GF-D8 (cell line): ENCODE measurements at regions not wholly inside any gene's neighbourhood (a gene's known extent, or its start where the extent isn't known, plus 50 kb on each side); places are given as distances from the start of the nearest gene placed in this dataset.
"Not testable (repeated sequence)": the region's sequence is repeated elsewhere in the genome, so short reads cannot be mapped to it uniquely, and the experiment has no call there.

Experiments used
- DNase-seq: peaks from one replicate; lab custom pipeline; 2025; lab: John Stamatoyannopoulos, UW

DNA sequence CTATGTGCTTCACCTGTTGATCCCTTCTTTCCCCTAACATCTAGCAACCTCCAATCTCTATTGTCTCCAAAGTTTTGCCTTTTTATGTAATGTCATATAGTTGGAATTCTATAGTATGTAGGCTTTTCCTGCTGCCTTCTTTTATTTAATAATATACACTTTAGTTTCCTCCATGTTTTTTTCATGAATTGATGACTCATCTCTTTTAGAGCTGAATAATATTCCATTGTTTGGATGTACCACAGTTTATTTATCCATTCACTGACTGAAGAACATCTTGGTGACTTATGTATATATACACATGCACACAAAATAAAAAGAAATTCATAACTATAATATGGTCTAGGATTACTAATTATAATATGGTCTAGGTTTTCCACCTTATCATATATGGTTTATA is 1314.2 kb downstream of the OTOL1 start:
- DNase-seq = no peak

DNA sequence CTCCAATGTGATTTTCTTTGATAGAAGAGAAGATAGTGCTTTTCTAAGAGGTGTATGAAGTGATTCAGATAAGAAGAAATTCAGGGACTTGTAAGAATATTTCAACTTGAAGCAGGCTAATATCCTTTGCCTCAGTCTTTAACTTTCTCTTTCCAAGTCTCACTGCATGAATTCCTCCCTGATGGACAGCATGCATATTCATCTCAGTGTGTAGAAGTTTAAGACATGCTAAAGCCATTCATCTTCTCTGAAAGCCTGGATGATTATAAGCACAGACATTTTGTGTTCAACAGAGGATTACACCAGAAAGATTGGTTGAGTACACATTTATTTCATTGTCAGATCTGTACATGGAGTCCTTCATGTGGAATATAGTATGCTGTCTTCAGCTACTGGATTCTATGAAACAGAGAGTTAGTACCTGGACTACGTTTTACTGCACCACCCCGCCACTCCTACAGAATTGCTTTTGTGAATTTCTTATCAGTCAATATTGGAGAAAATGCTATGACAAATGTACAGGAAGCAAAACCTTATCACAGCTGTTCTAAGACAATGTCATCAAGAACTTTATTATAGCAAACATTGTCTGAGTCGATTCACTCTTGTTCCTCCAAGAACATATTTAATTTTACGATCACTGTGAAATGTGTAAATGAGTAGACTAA is 1346.1 kb downstream of the OTOL1 start:
- no peak for DNase-seq

DNA sequence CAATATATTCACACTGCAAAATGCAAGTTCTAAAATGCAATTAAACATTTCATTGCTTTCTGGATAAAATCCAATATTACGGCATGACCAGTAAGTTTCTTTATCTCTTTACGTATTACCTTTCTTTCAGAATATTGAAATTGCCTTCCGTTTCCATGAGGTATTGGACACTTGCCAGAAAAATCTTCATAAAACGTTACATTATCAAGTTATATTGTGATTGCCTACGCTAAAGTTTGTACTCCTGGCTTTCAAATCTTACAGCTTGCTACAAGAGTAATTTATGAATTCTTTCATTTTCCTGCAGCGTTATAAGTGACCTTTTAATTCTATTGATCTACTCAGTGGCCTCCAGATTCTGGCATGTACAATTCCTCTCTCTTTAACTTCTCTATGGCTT is 1349.3 kb downstream of the OTOL1 start:
- DNase-seq = no peak

DNA sequence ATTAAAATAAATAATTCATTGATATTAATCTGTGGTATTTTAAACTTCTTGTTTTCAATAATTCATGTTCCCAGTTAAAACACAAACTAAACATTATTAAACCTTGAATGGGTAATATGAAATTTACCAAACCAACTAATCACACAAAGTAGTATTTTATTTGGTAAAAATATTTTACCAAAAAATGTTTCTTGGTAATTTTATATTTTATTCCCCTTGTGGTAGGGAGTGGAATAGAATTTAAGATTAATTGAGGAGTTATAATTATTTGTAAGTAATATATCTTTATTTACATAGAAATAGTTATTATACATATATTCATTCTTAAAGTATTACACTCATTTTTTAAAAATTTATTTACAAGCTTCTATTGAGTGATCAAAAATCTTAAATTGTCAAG is 1350.9 kb downstream of the OTOL1 start:
- DNase-seq = no peak

DNA sequence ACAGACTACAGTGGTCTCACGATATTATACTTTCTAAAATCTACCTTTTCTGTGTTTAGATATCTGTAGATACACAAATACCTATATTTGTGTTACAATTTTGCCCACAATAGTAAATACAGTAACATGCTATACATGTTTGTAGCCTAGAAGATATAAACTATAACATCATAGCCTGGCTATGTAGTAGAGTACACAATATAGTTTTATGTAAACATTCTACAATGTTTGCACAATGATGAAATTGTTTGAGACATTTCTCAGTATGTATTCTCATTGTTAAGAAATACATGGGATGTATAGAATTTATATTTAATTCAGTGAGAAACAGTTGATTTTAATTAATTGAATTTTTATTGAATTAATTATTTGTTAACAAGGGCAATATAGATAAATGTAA is 1367.0 kb downstream of the OTOL1 start:
- DNase-seq = no peak

DNA sequence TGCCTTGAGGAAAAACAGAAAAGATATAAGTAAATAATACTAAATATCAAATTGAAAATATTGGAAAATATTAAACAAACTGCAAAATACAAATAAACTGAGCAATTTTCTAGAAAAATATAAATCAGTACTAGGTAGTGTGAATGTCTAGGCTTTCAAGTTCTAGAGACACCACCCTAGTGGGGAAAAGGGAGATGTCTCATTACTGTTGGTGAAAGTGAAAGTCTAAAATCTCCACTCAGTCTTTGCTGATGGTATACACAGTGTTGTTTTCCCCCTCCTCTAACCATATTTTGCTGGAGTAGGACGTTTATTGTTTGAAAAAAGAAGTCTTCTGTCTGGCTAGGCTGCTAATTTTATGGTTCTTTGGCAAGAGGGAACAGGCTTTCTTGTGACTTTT is 1368.9 kb downstream of the OTOL1 start:
- DNase-seq = no peak

DNA sequence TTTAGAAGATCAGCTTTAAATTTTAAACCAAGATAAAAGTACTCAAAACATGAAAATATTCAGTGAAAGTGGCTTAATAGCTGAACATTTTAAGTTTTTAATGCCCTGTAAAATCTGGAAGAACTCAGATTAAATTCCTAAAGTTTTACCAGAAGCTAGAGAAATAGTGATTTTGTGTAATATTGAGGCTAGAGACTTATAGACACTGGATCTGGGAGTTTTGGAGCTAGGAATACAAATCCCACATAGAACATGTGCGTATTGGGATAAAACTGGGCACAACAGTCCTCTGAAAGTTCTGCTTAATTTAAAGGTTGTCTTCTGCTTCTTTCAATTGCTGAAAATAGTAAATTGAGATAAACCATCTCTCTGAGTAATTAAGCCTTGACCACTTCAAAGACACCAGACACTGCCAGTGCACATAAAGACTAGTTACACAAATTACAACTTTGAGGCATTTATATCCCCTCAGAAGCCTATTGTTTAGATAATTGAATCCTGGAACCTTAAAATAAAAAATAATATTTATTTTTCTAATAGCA is 1382.5 kb downstream of the OTOL1 start:
- no peak for DNase-seq

DNA sequence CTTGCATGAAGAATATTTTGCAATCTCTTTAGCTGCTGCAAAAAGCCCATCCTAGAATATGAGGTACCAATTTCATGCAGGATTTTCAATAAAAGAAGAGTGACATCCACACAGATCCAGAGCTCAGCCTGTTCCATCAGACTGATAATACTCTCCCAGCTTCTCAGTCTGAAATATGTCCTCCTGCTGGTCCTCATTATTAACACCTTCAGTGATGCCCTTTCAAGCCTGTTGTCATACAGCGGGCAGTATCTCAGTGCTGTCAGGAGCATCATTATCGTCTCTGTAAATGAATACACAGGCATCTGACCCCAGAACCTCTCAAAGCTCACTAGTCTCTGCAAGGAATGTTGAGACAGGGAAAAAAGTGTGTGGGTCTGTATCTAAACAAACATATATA is 1387.8 kb downstream of the OTOL1 start:
- no peak for DNase-seq

DNA sequence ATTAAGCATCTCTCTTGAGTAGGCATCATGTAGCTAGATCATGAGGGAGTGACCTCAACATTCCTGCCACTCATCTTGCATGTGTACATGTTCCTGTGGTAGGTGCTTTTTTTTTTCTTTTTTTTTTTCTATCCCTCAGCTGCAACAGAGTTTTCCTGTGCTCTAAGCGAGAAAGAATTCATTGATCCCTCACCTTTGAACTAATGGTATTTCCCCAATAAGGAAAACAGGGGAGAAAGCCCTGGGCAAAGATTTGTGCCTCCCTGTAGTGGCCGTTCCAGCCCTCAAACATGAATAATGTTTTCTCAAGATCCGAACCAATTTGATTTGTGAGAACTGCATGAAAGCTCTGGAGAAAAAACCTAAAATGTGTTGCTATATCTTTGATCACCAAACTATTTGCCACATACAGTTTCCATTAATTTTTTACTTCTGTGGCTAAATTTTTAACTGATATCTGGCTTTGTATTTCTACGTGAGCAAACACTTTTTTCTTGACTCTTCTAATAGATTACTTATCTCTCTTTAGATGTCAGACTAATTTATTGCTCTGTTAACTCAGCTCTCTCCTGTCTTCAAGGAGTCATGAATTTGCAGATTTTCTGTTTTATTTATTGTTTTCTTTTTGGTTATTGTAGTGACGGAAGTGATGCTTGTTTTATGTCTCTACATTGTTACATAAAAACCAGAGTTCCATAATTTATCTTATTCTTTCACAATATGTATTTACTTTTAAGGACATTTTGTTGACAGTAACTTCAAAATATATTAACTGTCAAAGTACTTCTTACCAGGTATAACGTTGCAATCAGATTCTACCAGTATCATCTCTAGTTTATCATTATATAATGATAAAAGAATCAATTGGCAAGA is 1396.5 kb downstream of the OTOL1 start:
- no peak for DNase-seq

DNA sequence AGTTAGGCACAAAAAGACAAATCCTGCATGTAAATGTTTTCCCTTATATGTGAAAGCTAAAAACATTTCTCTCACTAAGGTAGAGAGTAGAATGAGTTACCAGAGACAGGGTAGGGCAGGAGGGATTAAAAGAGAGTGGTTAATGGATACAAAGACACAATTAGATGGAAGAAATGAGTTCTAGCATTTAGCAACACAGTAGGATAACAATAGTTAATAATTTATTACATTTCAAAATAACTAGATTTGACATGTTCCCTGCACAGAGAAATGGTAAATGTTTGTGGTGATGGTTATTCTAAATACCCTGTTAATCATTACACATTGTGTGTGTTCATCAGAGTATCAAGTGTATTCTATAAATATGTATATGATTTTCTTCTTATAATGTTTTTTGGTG is 1400.7 kb downstream of the OTOL1 start:
- DNase-seq = no peak

DNA sequence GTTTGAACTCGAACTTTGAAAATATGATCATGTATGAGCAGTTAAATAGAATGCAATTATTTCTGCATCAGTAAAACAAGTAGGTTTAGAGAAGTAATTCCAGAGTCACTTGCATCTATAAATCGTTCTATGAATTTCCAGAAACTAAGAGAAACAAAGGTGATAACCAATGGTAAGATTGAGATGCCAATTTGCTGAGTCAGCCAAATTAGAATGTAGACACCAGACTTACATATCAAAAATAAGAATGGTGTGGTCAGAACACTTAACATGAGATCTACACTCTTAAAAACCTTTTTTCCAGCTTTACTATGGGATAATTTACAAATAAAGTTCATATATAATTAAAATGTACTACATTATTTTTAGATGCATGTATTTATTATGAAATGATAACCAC is 1435.9 kb downstream of the OTOL1 start:
- DNase-seq = no peak

DNA sequence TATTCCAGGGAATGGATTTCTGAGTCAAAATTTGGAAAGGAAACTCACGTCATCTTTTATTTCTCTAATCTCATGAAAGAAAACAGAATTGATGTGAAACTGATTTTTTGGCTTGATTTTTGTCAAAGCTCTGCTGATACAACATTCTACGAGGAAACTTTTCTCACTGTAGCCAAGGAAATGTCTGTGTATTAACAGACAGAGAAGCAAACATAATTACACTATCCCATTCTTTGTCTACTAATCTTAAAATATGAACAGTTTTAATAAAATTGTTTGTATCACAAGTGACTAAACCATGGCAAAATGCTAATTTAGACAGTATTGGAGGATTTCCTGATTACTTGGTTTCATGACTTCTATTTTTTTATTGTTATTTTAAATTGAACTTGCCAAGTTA is 1437.0 kb downstream of the OTOL1 start:
- no peak for DNase-seq

DNA sequence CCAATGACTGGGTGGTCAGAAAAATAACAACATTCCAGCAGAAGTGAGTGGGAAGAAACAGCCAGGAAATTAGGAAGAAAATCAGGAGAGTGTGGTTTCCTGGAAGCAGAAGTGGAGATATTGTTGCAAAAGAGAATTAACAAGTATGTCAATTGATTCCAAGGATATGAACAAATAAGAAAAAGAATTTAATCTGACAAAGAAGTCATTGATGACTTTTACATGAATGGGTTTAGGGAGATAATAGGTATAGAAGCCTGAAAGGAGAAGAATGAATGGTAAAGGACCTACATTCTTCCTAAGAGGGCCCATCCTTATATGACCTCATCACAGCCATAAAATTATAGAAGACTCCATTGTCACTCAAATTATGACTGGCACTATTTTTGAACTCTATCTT is 1440.1 kb downstream of the OTOL1 start:
- no peak for DNase-seq

DNA sequence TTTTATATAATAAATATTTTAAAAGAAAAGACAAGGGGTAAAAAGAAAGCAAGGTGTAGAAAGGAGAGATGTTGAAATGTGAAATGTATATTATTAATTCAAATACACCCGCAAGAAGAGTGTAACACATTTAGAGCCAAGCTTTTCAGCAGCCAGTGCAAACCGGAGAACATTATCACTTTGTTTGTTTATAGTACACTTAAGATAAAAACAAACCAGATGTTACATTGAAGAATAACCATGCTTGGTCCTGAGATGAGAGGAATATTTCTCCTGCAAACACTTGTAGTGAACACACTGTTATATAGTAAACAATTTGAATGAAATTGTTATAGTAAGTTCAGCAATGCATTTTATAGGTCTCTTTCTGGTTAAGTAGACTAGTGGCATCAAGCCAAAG is 1441.5 kb downstream of the OTOL1 start:
- no peak for DNase-seq

DNA sequence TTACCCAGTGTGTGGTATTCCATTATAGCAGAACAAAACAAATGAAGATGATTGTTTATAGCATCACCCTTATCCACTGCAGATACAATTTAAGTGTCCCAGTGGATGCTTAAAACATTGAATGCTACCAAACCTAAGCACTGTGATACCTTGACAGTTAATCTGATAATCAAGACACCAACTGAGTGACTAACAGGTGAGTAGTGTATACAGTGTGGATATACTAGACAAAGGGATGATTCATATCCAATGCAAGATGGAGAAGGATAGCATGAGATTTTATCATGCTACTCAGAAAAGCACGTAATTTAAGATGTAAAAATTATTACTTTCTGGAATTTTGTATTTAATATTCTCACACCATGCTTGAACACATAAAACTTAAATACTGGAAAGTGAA is 1449.0 kb downstream of the OTOL1 start:
- no peak for DNase-seq

DNA sequence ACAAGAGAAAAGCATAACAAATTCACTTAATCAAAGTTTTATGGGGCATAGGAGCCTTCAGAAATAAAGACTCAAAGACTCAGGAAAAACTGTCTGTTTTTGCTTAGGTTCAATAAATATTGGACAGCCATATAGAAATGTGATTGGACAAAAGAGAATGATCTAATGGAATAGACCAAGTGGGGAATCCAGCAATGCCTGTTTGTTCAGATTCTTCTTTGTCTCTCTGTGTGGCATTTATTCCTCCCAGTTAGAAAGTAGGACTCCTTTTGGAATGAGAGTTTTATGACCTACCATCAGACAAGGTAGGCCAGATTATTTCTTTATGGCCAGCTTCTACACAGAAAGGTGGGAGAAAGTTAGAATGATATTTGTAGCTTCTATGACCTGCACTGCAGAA is 1460.1 kb downstream of the OTOL1 start:
- DNase-seq = no peak

DNA sequence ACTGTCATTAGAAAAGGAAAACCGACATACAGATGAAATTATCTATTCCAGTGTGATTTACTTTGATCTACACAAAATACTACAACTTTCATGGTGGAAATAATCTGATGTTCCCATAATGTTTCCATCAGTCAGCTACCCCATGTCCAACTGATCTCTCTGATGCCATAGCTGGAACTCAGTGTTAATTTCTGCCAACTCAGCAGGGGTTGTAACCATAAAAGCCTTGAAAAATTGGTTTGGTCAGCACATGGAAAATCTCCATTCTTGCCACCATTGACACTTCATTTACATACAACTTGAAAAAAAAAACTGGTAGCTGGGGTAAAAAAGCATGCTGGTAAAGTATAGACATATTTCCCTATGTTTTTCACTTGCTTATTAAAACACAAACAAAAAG is 1463.7 kb downstream of the OTOL1 start:
- no peak for DNase-seq

DNA sequence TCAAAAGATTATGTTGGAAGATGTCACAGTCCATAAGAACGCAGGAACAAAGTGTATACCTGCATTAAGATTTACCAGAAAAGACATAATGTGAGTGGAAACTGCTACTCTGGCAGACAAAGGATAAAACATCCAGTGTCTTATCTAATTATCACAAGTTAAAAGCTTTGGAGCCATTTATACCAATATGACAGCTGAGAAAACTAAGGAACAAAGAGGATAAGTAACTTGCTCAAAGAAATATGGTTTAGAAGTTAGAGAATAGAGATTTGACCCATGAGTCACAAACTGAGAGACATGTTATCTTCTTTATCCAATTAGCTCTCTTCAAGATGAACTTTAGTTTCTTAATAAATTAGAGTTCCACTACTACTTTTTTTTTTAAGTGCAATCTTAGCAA is 1473.7 kb downstream of the OTOL1 start:
- no peak for DNase-seq

DNA sequence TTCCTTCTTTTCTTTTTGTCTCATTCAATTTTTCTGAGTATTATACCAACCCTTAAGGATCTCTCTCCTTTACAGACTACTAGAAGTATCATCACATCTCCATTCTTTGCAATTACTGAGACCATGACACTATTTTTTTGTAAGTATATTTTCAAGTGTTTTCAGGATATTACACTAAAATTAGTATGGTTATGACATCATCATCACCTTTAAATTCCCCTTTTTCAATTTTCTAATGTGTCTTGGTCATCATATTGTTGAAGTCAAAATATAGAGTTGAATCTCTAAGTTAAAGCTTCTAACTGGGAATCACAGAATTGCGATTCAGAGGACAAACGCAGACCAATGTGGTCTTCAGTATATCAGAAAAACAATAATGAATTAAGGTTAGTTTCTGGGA is 1475.1 kb downstream of the OTOL1 start:
- no peak for DNase-seq

DNA sequence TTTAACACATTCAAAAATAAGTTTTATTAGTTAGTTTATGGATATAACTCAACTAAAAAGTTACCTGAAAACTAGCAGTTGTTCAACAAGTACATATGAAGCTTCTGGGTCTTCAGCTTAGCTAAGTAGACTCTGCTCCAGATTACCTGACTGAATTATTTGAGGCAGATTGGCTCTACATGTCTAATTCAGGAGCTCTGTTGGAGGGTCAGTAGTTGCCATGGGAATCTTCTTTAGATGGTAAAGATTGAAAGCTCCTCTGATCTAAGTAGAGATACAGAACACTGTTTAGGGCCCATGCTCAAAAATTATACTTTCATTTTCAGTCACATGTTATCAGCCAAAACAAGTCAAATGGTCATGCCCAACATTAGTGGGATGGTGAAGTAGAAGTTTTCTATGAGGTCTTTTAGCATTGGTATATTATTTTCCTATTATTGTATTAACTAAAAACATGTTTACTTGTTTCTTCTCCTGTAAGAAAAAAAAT is 1476.9 kb downstream of the OTOL1 start:
- DNase-seq = no peak

DNA sequence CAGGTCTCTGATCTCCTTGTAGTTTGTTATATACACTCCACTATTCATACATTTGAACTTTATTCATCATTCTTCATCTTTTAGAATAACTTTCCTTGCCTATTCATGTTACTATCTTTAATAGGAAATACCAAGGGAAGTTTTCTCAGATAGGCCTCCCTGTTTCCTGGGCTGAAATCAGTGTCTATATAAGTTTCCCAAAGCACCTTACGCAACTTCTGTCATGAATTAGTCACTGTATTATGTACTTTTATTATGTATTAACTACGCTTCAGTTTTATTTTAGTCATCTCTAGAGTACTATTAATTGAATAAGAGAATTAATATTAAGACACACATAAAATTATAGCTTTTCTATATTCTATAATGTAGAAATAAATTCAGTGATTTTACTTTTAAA is 1481.5 kb downstream of the OTOL1 start:
- no peak for DNase-seq

DNA sequence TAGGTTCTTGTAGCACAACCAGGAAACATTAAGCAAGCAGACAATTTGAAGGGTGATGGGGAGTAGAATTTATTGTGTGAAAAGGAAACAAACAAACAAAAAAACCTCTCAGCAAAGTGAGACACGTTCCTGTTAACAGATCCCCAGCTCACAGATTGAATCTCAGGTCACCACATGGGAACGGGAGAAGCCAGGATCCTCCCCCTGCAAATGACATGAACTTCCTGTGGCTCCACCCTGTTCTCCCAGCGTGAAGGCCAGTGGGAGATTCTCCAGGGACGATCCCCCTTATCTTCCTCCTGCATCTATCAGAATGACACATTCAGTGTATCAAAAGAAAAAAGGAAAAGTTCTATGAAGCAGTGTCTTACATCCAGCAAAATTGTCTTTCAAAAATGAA is 1488.1 kb downstream of the OTOL1 start:
- no peak for DNase-seq

DNA sequence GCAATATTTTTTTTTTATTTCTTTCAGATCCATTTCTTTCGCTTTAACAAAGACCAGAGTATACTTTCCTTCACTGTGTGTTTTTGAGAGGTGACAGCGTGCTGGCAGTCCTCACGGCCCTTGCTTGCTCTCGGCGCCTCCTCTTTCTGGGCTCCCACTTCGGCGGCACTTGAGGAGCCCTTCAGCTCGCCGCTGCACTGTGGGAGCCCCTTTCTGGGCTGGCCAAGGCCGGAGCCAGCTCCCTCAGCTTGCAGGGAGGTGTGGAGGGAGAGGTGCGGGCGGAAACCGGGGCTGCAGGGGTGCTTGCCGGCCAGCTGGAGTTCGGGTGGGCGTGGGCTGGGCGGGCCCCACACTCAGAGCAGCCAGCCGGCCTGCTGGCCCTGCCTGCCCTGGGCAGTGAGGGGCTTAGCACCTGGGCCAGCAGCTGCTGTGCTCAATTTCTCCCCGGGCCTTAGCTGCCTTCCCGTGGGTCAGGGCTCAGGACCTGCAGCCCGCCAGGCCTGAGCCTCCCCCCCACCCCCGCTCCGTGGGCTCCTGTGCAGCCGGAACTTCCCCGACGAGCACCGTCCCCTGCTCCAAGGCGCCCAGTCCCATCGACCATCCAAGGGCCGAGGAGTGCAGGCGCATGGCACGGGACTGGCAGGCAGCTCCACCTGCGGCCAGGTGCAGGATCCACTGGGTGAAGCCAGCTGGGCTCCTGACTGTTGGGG is 1490.6 kb downstream of the OTOL1 start:
- DNase-seq = not testable (repeated sequence)
